ENCODE measurements at regions not wholly inside any gene's neighbourhood (a gene's known extent, or its start where the extent isn't known, plus 50 kb on each side); places are given as distances from the start of the nearest gene placed in this dataset.

- Histone ChIP-seq H3K4me3 (no peak overlapping the region), H3K27ac (no peak overlapping the region), H3K9me3 (no peaks in the 10 kb centered on the region), H3K36me3 (no peaks in the 10 kb centered on the region), H3K4me1 (peaks cover 0 to 5% (median 0%) of the 10 kb centered on the region in 3 donors), H3K27me3 (no peaks in the 10 kb centered on the region)
- no peak for DNase-seq
- intact Hi-C loops (cut with DNase I), result no loop called here
- TF ChIP-seq POLR2A (IDR thresholded peaks at IDR 0.05), result no peak
- TF ChIP-seq CTCF (IDR thresholded peaks at IDR 0.05), result no peak
Observed at GRCh38 chr6:48429610-48430009, 318.6 kb upstream of the PTCHD4 start.

DNA sequence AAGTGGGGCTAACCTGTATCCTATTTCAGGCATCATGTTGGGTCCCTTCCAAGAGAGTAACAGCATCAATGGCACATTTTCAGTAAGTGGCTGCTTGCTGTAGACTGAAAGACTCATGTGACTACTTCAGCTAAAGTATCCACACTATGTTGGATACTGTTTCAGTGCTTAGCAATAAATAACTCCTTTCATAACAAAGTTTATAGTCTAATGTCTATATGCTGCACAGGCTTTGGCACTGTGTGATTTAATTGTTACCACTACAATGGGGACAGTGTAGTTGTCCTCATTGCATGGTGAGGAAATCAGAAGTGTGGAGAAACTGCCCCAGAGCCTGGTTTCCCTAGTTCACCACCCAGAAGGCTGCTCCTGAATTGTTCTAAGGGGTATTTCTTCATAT, 318.0 kb upstream of the PTCHD4 start:
- no peak for DNase-seq

GRCh38 chr6:48426636-48427035, 315.6 kb upstream of the PTCHD4 start:
- intact Hi-C loops (cut with DNase I), result no loop called here
- H3K4me3 ChIP-seq, result no peak overlapping the region
- no peaks in the 10 kb centered on the region for H3K27me3 ChIP-seq
- no peak for TF ChIP-seq POLR2A (IDR thresholded peaks at IDR 0.05)
- no peak for TF ChIP-seq CTCF (IDR thresholded peaks at IDR 0.05)
- no peak overlapping the region for H3K27ac ChIP-seq
- WGBS, 2 donors, result 81 to 82% methylated on average over 3 of the region's 3 CpGs
- H3K9me3 ChIP-seq, result no peaks in the 10 kb centered on the region
- DNase-seq, result no peak
- no peaks in the 10 kb centered on the region for H3K36me3 ChIP-seq
- H3K4me1 ChIP-seq, result peaks cover 0 to 5% (median 0%) of the 10 kb centered on the region in 3 donors

More for the DNA sequence above, 318.0 kb upstream of the PTCHD4 start:
- intact Hi-C loops (cut with DNase I), result no loop called here
- Histone ChIP-seq H3K4me3 (no peak overlapping the region), H3K4me1 (peaks cover 0 to 5% (median 0%) of the 10 kb centered on the region in 3 donors), H3K27me3 (no peaks in the 10 kb centered on the region), H3K9me3 (no peaks in the 10 kb centered on the region), H3K27ac (no peak overlapping the region), H3K36me3 (no peaks in the 10 kb centered on the region)
- TF ChIP-seq POLR2A (IDR thresholded peaks at IDR 0.05) (no peak), CTCF (IDR thresholded peaks at IDR 0.05) (no peak)

DNA sequence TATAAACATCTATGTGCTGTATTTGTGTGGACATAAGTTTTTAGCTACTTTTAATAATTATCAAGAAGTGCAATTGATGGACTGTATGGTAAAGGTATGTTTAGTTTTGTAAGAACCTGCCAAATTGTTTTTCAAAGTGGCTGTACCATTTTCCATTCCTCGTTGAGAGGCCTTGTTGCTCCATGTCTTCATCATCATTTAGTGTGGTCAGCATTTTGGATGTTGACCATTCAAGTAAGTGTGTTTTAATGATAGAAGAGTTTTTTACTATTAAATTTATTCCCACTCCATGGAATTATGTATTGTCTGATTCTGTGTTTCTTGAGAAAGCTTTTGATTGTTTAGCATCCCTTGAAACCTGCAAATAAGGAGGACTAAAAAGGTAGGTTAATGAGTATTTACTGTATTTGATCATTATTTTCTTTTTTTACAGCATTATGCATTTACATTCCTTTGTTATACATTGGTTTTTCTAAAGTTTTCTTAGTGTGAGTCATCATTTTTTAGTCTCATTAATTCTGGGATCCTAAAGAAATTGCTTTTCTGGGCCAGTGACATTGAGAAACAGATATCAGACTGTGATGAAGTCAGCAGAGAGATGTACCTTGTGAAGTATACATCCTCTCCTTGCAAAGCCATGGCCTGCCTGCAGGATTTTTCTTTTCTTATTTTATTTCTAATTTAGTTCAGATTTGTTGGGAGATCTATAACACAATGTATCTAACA, 312.8 kb upstream of the PTCHD4 start:
- intact Hi-C loops (cut with DNase I), result no loop called here

DNA sequence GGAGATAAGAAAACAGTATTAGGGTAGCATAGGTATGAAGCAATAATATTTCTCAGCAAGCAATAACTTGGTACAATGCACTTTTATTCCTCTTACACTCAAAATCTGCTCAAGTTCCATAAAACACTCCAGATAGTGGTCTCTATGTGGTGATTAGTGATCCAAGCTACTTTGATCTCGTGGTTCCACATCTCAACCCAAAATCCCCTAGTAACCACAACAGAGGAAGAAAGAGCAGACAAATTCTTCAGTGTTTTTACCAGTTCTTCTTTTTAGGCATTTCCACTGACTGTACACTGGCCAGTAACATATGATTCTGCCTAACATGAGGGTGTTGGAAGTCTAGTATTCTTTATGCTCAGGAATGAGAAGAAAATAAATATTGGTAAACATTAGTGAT, 309.0 kb upstream of the PTCHD4 start:
- TF ChIP-seq CTCF (IDR thresholded peaks at IDR 0.05) (no peak), POLR2A (IDR thresholded peaks at IDR 0.05) (no peak)
- Histone ChIP-seq H3K27me3 (no peaks in the 10 kb centered on the region), H3K4me1 (no peaks in the 10 kb centered on the region), H3K4me3 (no peak overlapping the region), H3K9me3 (no peaks in the 10 kb centered on the region), H3K36me3 (no peaks in the 10 kb centered on the region), H3K27ac (no peak overlapping the region)
- 43 to 84% methylated on average over 1 of the region's 1 CpG for WGBS, 2 donors
- no peak for DNase-seq
- intact Hi-C loops (cut with DNase I), result no loop called here

More for the DNA sequence above, 312.8 kb upstream of the PTCHD4 start:
- H3K27me3 ChIP-seq, result no peaks in the 10 kb centered on the region
- H3K4me3 ChIP-seq, result no peak overlapping the region
- WGBS, 2 donors, result 67 to 93% methylated on average over 1 of the region's 1 CpG
- no peak overlapping the region for H3K27ac ChIP-seq
- H3K9me3 ChIP-seq, result no peaks in the 10 kb centered on the region
- TF ChIP-seq CTCF (IDR thresholded peaks at IDR 0.05) (no peak), POLR2A (IDR thresholded peaks at IDR 0.05) (no peak)
- H3K4me1 ChIP-seq, result no peaks in the 10 kb centered on the region
- no peak for DNase-seq
- H3K36me3 ChIP-seq, result no peaks in the 10 kb centered on the region
